Mesenchymal stem cell (in vitro differentiated cells and primary cell): ENCODE measurements at regions not wholly inside any gene's neighbourhood (a gene's known extent, or its start where the extent isn't known, plus 50 kb on each side); places are given as distances from the start of the nearest gene placed in this dataset.

Experiments
- DNase-seq: peaks from one replicate; pipeline ENCODE4 v3.0.0-alpha.2; 2013
- H2AFZ ChIP-seq: one replicate; pipeline ENCODE4 v1.6.1; 2013; ENCODE audit warnings: low read depth, mild to moderate bottlenecking, control low read depth, inconsistent platforms, low read length, moderate library complexity
- H2AK5ac ChIP-seq: 2 replicates; pipeline ENCODE4 v1.6.1; 2013; ENCODE audit warnings: low read length, moderate library complexity, mild to moderate bottlenecking, inconsistent platforms; ENCODE audit not compliant: severe bottlenecking
- H2BK120ac ChIP-seq: one replicate; pipeline ENCODE4 v1.6.1; 2013; ENCODE audit warnings: low read depth, mild to moderate bottlenecking, inconsistent platforms, low read length, moderate library complexity
- H2BK12ac ChIP-seq, 2 experiments: one replicate each; pipeline ENCODE4 v1.6.1; 2013; ENCODE audit warnings: inconsistent platforms in 2 of 2, low read length in 2 of 2, mild to moderate bottlenecking in 2 of 2, moderate library complexity in 2 of 2, control low read depth in 1 of 2
- H2BK15ac ChIP-seq: one replicate; pipeline ENCODE4 v1.6.1; 2013; ENCODE audit warnings: mild to moderate bottlenecking, low read depth, inconsistent platforms; ENCODE audit not compliant: poor library complexity, severe bottlenecking
- H2BK5ac ChIP-seq: 2 replicates; pipeline ENCODE4 v1.6.1; 2013; ENCODE audit warnings: low read depth, mild to moderate bottlenecking, low read length, control low read depth, inconsistent platforms; ENCODE audit not compliant: poor library complexity, severe bottlenecking
- H3K14ac ChIP-seq, 2 experiments: one replicate each; pipeline ENCODE4 v1.6.1; 2013; ENCODE audit warnings: inconsistent platforms in 2 of 2, low read length in 2 of 2, control low read depth in 1 of 2, mild to moderate bottlenecking in 1 of 2, moderate library complexity in 1 of 2
- H3K18ac ChIP-seq, 2 experiments: one replicate each; pipeline ENCODE4 v1.6.1; 2013; ENCODE audit warnings: inconsistent platforms in 2 of 2, low read length in 2 of 2, control low read depth in 1 of 2, low read depth in 1 of 2, mild to moderate bottlenecking in 1 of 2
- H3K23ac ChIP-seq, 2 experiments: one replicate each; pipeline ENCODE4 v1.6.1; 2013; ENCODE audit warnings: inconsistent platforms in 2 of 2, low read length in 2 of 2, mild to moderate bottlenecking in 2 of 2, moderate library complexity in 2 of 2, control low read depth in 1 of 2
- H3K27ac ChIP-seq: 2 replicates; pipeline ENCODE4 v1.5.1; 2013; ENCODE audit warnings: mild to moderate bottlenecking, moderate library complexity, low read length, control low read depth, inconsistent platforms; ENCODE audit not compliant: poor library complexity, severe bottlenecking
- H3K27me3 ChIP-seq, 2 experiments: 2 replicates each; pipeline versions ENCODE4 v1.6.1 to v1.7.0; 2013; ENCODE audit warnings: low read length in 2 of 2, mild to moderate bottlenecking in 2 of 2, moderate library complexity in 2 of 2, control low read depth in 1 of 2, inconsistent platforms in 1 of 2; ENCODE audit not compliant: control insufficient read depth in 1 of 2, insufficient read depth in 1 of 2
- H3K36me3 ChIP-seq, 2 experiments: 2 replicates each; pipeline versions ENCODE4 v1.6.1 to v1.7.0; 2013; ENCODE audit warnings: low read length in 2 of 2, control low read depth in 1 of 2, inconsistent platforms in 1 of 2, low read depth in 1 of 2, mild to moderate bottlenecking in 1 of 2; ENCODE audit not compliant: insufficient read depth in 2 of 2, control insufficient read depth in 1 of 2
- H3K4ac ChIP-seq, 2 experiments: one replicate each; pipeline ENCODE4 v1.6.1; 2013; ENCODE audit warnings: inconsistent platforms in 2 of 2, low read length in 2 of 2, mild to moderate bottlenecking in 2 of 2, moderate library complexity in 2 of 2, control low read depth in 1 of 2, low read depth in 1 of 2
- H3K4me1 ChIP-seq: 2 replicates; pipeline ENCODE4 v1.6.1; 2013; ENCODE audit warnings: low read depth, low read length, control low read depth; ENCODE audit not compliant: control insufficient read depth, insufficient read depth
- H3K4me2 ChIP-seq: 2 replicates; pipeline ENCODE4 v1.6.1; 2013; ENCODE audit warnings: low read length, mild to moderate bottlenecking, inconsistent platforms; ENCODE audit not compliant: poor library complexity, severe bottlenecking
- H3K4me3 ChIP-seq, 2 experiments: 2 replicates each; pipeline versions ENCODE4 v1.5.1 to v1.7.0; 2013; ENCODE audit warnings: low read length in 2 of 2, mild to moderate bottlenecking in 2 of 2, control low read depth in 1 of 2, low read depth in 1 of 2; ENCODE audit not compliant: insufficient read depth in 1 of 2
- H3K79me1 ChIP-seq: replicated peaks from 2 replicates; pipeline ENCODE4 v1.6.1; 2013; ENCODE audit warnings: mild to moderate bottlenecking, control low read depth, low read length, inconsistent platforms; ENCODE audit not compliant: poor library complexity, severe bottlenecking
- H3K9ac ChIP-seq: 2 replicates; pipeline ENCODE4 v1.7.0; 2013; ENCODE audit warnings: mild to moderate bottlenecking, low read length, moderate library complexity
- H3K9me3 ChIP-seq: 2 replicates; pipeline ENCODE4 v1.7.0; 2013; ENCODE audit warnings: mild to moderate bottlenecking, low read length; ENCODE audit not compliant: control insufficient read depth
- H4K8ac ChIP-seq: one replicate; pipeline ENCODE4 v1.6.1; 2013; ENCODE audit warnings: inconsistent platforms, mild to moderate bottlenecking, low read length, moderate library complexity
- H4K91ac ChIP-seq: one replicate; pipeline ENCODE4 v1.6.1; 2013; ENCODE audit warnings: mild to moderate bottlenecking, low read length, inconsistent platforms
- WGBS: methylation state at CpG from one replicate; pipeline ENCODE4 v1.1.7; 2013; ENCODE audit warnings: mixed read lengths; 5-methylcytosine and 5-hydroxymethylcytosine counted together

DNA sequence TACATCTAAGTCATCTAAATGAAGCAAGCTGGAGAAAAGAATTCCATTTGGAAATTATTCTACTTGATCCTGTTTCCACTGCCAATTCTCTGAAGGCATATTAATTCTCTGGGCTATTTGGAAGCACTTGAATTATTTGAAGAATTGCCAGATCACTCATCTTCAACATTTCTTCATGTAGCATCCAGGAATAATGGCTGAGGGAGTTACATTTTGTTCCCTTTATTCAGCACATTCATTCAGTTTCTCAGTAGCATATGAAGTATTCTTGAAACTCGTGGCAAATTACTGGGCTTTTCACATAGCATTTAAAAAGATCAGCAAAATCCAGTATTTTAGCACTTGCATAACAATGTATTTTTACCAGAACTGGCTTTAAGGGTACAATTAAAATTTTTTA, 127.1 kb upstream of the VIPR2 start:
- WGBS, result no CpG with 5 or more reads among the region's 1 CpG
- Histone ChIP-seq H3K4me2 (no peak overlapping the region), H3K9me3 (peaks cover 36% of the 10 kb centered on the region), H2AK5ac (no peak overlapping the region), H3K4ac (no peak overlapping the region), H3K4me3 (no peak overlapping the region), H2BK120ac (no peak overlapping the region), H3K18ac (no peak overlapping the region), H2BK15ac (no peak overlapping the region), H2BK12ac (no peak overlapping the region), H3K36me3 (no peaks in the 10 kb centered on the region), H3K14ac (no peak overlapping the region), H3K9ac (no peak overlapping the region), H3K27ac (no peak overlapping the region), H3K23ac (no peak overlapping the region), H3K27me3 (no peaks in the 10 kb centered on the region), H4K91ac (no peak overlapping the region), H4K8ac (no peak overlapping the region), H3K4me1 (no peaks in the 10 kb centered on the region), H2AFZ (no peak overlapping the region), H2BK5ac (no peak overlapping the region), H3K79me1 (no peaks in the 10 kb centered on the region)
- no peak for DNase-seq

DNA sequence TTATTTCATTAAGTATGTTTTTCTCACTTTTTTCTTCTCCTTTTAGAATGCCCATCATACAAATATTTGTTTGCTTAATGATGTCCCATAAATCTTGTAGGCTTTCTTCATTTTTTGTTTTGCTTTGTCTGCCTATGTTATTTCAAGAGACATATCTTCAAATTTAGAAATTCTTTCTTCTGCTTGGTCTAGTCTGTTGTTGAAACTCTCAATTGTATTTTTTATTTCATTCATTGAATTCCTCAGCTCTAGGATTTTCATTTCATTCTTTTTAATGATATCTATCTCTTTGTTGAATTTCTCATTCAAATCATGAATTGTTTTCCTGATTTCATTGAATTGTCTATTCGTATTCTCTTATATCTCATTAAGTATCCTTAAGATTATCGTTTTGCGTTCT, 125.1 kb upstream of the VIPR2 start:
- Histone ChIP-seq H3K36me3 (no peaks in the 10 kb centered on the region), H3K23ac (no peak overlapping the region), H3K14ac (no peak overlapping the region), H3K4me3 (no peak overlapping the region), H2AFZ (no peak overlapping the region), H3K4me2 (no peak overlapping the region), H3K27ac (no peak overlapping the region), H3K79me1 (no peaks in the 10 kb centered on the region), H2BK15ac (no peak overlapping the region), H3K9ac (no peak overlapping the region), H3K9me3 (peaks cover 33% of the 10 kb centered on the region), H3K27me3 (no peaks in the 10 kb centered on the region), H4K91ac (no peak overlapping the region), H4K8ac (no peak overlapping the region), H2BK5ac (no peak overlapping the region), H3K4ac (no peak overlapping the region), H3K18ac (no peak overlapping the region), H2AK5ac (no peak overlapping the region), H3K4me1 (no peaks in the 10 kb centered on the region), H2BK12ac (no peak overlapping the region), H2BK120ac (no peak overlapping the region)
- no peak for DNase-seq
- WGBS, result 75% methylated on average over 2 of the region's 3 CpGs

DNA sequence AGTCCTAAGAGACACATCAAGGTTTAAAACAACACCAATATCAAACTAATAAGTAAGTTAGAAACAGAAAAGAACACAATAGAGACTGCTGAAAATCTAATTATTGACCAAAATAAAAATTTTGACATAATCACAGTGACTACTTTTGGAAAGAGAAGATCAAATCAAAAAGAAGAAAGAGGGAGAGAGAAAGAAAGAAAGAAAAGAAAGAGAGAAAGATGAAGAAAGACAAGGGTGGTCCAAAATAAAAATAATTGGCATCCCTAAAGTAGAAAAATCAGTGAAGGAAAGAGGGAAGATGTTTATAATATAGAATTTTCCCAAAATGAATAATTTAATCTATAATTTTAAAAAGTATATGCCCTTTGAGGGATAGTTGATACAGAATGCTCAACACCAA, 118.8 kb upstream of the VIPR2 start:
- Histone ChIP-seq H3K4me2 (no peak overlapping the region), H2BK5ac (no peak overlapping the region), H3K4ac (no peak overlapping the region), H3K9ac (no peak overlapping the region), H3K9me3 (peaks cover 40% of the 10 kb centered on the region), H4K8ac (no peak overlapping the region), H3K27ac (no peak overlapping the region), H2AFZ (no peak overlapping the region), H3K4me3 (no peak overlapping the region), H3K36me3 (no peaks in the 10 kb centered on the region), H3K4me1 (no peaks in the 10 kb centered on the region), H3K27me3 (no peaks in the 10 kb centered on the region), H2BK12ac (no peak overlapping the region), H3K79me1 (no peaks in the 10 kb centered on the region), H3K23ac (no peak overlapping the region), H2AK5ac (no peak overlapping the region), H2BK120ac (no peak overlapping the region), H3K18ac (no peak overlapping the region), H4K91ac (no peak overlapping the region), H2BK15ac (no peak overlapping the region), H3K14ac (no peak overlapping the region)
- no peak for DNase-seq

DNA sequence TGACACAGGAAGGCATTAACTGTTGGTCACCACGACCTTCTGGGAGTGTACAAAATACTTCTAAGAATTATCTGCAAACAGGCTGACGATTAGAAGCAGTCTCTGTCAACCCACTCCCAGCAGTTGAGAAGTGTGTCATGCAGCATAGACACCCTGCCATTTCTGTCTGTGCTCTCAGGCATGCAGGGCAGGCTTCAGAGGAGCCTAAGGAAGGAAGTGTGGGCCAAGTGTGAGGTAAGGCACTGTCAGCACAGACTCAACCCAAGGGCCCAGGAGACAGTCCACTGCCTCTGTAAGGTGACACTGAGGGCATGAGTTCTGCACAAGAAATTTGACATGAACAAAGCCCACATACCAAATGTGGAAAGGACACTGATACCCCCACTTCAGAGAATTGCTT, 109.0 kb upstream of the VIPR2 start:
- no peak overlapping the region for H2AFZ ChIP-seq
- H3K4me1 ChIP-seq, result no peaks in the 10 kb centered on the region
- DNase-seq, result no peak
- H2AK5ac ChIP-seq, result no peak overlapping the region
- H3K27me3 ChIP-seq, result no peaks in the 10 kb centered on the region
- H3K4ac ChIP-seq, result no peak overlapping the region
- H4K8ac ChIP-seq, result no peak overlapping the region
- no peak overlapping the region for H2BK12ac ChIP-seq
- H3K18ac ChIP-seq, result no peak overlapping the region
- no peak overlapping the region for H2BK5ac ChIP-seq
- no peak overlapping the region for H3K4me2 ChIP-seq
- H3K9me3 ChIP-seq, result no peaks in the 10 kb centered on the region
- no peaks in the 10 kb centered on the region for H3K79me1 ChIP-seq
- 18% methylated on average over 2 of the region's 2 CpGs for WGBS
- H2BK15ac ChIP-seq, result no peak overlapping the region
- no peak overlapping the region for H2BK120ac ChIP-seq
- no peak overlapping the region for H3K23ac ChIP-seq
- H3K9ac ChIP-seq, result no peak overlapping the region
- no peak overlapping the region for H4K91ac ChIP-seq
- H3K27ac ChIP-seq, result no peak overlapping the region
- H3K14ac ChIP-seq, result no peak overlapping the region
- H3K36me3 ChIP-seq, result no peaks in the 10 kb centered on the region
- no peak overlapping the region for H3K4me3 ChIP-seq
